ENCODE measurements at regions not wholly inside any gene's neighbourhood (a gene's known extent, or its start where the extent isn't known, plus 50 kb on each side); places are given as distances from the start of the nearest gene placed in this dataset.

GRCh38 chr6:90807791-90808701 lies 221.2 kb upstream of the MAP3K7 start:
- no peak for DNase-seq

DNA sequence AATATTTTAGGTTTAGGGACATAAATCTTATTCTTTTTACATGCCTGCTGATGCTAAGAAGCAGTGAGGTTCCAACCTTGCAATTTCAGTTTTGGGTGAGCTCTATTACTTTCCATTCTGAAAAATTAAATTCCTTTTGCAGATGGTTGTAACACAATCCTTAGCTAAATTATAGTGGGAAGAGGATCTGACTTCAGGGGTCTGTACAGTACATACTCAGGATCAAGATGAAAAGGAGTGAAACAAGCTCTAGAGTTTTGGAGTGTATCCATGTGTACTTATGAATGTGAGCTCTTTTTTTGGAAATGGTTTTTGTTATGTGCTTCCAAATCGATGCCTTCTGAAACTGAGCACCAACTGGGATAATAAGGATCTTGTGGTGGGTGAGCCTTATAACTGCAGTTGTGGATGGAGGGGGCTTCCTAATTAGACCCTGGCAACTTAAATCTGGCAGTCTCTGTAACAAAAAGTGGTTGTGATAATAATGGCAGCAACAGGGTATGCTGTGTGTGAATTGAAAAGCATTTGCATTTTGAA lies 218.8 kb upstream of the MAP3K7 start:
- no peak for DNase-seq

- DNase-seq = no peak
These were observed 217.1 kb upstream of the MAP3K7 start for GRCh38 chr6:90803956-90804355.

GRCh38 chr6:90795078-90795477 lies 208.2 kb upstream of the MAP3K7 start:
- DNase-seq = no peak

- no peak for DNase-seq
These were observed 206.9 kb upstream of the MAP3K7 start for GRCh38 chr6:90793771-90794170.

GRCh38 chr6:90790696-90791095 lies 203.8 kb upstream of the MAP3K7 start:
- no peak for DNase-seq

GRCh38 chr6:90790058-90790457 lies 203.2 kb upstream of the MAP3K7 start:
- no peak for DNase-seq

DNA sequence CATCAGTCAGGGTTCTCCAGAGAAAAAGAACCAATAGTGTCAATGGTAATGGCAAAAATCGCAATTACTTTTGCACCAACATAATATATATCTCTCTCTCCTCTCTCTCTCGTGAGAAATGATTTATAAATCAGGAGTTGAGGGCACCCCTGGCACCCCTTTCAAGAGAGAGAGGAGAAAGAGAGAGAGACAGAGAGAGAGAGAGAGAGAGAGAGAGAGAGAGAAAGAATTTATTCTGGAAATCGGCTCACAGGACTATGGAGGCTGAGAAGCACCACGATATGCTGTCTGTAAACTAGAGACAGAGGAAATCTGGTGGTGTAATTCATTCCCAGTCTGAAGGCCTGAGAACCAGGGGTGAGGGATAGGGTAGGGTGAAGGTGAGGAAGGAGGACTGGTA lies 201.9 kb upstream of the MAP3K7 start:
- DNase-seq = no peak

DNA sequence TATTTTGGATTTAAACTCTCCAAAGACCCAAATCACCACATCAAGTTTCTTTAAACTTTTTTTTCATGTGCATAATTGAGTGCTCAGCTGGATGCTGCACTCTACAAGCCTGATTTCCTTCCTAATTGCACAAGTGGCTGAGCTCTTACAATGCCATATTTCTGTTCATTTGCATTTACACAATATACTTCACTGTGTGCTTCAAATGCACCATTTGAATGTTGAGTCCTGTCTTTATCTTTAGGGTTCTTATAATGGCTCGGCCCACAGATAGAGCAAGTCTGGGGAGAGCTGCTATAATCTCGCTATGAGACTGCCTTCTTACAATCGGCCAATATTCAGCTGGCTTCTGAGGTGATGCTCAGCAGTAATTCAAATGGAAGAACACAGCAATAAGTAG lies 200.6 kb upstream of the MAP3K7 start:
- no peak for DNase-seq

DNA sequence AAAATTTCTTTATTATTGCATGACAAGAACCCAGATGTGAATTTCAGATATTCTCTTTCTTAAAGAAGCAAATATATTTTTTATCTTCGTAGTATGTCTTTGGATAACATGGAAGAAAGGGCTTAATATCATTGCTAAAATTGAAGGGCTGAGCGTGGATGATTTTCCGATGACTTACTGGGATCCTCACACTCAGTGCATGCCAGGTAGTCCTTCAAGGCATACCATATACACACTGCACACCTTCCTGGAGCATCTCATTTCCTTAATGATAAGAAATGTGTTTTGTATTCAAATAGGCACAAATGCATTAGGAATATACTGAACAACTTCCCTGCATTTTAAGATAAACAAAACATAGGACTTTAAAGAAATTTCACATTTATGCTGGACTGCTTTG lies 193.9 kb upstream of the MAP3K7 start:
- DNase-seq = no peak

DNA sequence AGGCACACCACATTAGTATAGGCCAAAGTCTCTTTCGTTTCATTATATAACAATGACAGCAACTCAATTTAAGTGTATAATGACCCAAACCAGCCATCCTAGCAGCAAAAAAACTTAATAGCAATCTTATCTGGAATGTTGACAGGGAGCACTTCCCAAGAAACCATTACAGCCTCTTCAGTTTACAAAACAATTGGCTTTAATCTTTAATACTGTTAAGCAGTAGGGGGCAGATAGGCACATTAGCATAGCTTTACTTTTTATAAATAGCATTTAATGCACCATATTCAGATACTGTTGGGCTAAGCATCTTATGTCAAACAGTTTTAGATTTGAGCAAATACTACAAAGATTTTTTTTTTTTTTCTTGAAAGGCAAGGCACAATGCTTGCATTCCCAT lies 193.3 kb upstream of the MAP3K7 start:
- DNase-seq = no peak

GRCh38 chr6:90778417-90779203 lies 191.7 kb upstream of the MAP3K7 start:
- DNase-seq = no peak

GRCh38 chr6:90770778-90771177 lies 183.9 kb upstream of the MAP3K7 start:
- DNase-seq = no peak

DNA sequence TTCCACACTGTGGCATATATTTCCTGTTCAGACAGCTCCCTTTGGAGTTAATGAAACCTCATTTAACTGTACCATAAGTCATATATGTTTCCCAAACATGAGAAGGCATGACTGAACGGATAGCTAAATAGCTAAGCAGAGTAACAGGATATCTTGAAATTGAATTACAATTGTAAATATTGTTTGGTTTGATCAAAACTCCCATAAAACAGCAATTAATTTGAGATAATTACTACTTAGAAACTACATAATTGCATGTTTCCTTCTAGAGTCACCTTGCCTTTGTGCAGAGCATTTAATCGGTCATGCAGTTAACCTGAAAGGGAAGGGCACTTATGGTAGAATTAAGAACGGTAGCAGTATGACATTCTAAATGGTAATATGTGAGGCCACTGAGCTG lies 179.0 kb upstream of the MAP3K7 start:
- no peak for DNase-seq

- DNase-seq = no peak
These were observed 178.6 kb upstream of the MAP3K7 start for GRCh38 chr6:90765491-90765890.

GRCh38 chr6:90764001-90764400 lies 177.1 kb upstream of the MAP3K7 start:
- DNase-seq = no peak

- no peak for DNase-seq
These were observed 172.8 kb upstream of the MAP3K7 start for GRCh38 chr6:90759664-90760063.

DNA sequence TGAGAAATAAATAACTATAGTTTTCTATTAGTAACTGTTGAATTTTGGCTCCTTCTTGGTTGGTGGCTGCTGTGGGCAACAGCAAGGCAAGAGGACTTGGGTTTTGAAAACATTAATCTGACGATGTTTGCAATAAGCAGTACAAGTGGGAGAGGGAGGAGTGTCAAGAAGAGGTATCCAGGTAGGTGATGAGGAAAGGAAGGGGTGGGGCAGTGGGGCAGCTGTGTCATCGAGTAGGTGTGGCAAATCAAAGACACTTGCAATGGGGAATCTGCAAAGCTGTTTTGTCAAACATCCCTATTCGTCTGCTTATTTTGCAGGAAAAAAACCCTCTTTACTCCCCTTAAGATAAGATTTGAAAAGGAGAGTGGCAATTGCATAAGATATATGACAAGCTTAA lies 171.9 kb upstream of the MAP3K7 start:
- peak; percentile 13 for DNase-seq

- no peak for DNase-seq
These were observed 167.2 kb upstream of the MAP3K7 start for GRCh38 chr6:90753820-90754643.

DNA sequence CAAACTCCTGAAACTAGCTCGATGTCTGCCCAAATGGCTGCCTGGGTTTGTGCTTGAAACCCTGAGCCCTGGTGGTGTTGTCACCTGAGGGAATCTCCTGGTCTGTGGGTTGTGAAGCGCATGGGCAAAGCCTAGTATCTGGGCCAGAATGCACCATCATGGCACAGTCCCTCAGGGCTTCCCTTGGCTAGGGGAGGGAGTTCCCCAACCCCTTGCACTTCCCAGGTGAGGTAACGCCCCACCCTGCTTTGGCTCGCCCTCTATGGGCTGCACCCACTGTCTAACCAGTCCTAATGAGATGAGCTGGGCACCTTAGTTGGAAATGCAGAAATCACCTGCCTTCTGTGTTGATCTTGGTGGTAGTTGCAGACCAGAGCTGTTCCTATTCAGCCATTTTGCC lies 152.9 kb upstream of the MAP3K7 start:
- no peak for DNase-seq

DNA sequence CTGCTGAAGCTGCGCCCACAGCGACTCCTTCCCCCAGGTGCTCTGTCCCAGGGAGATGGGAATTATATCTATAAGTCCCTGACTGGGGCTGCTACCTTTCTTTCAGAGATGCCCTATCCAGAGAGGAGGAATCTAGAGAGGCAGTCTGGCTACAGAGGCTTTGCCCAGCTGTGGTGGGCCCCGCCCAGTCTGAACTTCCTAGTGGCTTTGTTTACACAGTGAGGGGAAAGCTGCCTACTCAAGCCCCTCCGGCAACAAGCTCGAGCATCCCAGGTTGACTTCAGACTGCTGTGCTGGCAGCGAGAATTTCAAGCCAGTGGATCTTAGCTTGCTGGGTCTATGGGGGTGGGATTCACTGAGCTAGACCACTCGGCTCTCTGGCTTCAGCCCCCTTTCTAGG lies 152.5 kb upstream of the MAP3K7 start:
- no peak for DNase-seq

DNA sequence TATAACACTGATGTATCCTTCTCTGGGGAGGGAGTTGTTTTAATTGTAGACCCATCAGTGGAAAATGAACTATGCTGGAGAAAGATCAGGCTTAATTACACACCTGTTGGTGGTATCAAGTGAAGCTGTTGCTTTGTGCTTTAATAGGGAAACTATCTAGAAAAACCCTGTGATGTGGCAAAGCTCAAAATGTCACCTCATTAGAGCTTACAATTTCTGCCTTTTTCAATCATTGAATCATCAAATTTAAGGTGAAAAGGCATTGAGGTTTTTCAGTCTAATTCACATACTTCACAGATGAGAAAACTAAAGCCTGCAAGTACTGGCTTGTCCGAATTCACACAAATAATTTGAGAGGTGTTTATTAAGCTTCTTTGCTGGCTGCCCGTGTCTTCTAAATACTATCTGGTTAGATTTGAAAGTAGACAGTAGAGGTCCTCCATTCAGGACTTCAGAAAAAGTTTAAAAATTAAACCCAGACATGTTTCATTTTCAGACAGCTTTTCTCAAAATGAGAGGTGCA lies 143.3 kb upstream of the MAP3K7 start:
- no peak for DNase-seq

GRCh38 chr6:90729057-90729456 lies 142.2 kb upstream of the MAP3K7 start:
- no peak for DNase-seq
